GM04504 (cell line): ENCODE measurements at regions not wholly inside any gene's neighbourhood (a gene's known extent, or its start where the extent isn't known, plus 50 kb on each side); places are given as distances from the start of the nearest gene placed in this dataset.

Experiments
- DNase-seq: peaks from one replicate; pipeline ENCODE4 v3.0.0-alpha.2; 2012; ENCODE audit warnings: low read depth

DNA sequence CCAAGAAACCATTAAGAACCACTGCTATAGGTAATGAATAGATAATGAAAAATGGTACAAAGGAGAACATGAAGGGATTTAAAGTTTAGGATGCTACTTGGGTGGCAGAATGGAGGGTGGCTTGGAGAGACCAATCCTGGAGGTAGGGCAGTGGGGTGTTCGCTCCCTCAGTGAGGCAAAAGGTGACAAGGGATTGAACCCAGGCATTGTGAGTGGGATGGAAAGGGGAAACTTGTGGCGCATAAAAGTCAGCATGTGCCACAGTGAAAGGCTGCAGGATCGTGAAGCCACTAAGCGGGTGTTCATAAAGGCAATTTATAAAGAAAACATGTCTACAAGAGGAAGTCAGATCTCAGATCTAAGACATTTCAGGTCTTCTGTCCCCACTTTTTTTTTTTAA, 76.7 kb upstream of the SLC38A2 start:
- DNase-seq = no peak

DNA sequence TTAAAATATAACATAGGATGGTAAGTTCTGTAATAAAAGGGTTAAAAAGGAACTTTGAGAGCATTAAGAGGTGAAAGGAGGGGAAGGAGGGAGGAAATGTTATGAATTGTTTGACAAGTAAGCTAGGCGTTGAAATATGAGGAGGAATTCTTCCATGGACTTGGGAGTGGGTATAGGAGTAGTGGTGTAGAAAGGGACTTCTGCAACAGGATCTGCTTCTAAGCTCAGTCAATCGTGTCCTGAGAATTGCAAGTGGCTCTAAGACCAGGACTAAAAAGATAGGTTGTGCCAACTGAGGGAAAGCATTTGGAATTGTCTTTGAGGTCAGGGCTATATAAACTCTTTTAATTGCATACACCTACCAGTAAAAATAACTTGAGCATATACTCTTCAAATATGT, 74.1 kb upstream of the SLC38A2 start:
- no peak for DNase-seq

DNA sequence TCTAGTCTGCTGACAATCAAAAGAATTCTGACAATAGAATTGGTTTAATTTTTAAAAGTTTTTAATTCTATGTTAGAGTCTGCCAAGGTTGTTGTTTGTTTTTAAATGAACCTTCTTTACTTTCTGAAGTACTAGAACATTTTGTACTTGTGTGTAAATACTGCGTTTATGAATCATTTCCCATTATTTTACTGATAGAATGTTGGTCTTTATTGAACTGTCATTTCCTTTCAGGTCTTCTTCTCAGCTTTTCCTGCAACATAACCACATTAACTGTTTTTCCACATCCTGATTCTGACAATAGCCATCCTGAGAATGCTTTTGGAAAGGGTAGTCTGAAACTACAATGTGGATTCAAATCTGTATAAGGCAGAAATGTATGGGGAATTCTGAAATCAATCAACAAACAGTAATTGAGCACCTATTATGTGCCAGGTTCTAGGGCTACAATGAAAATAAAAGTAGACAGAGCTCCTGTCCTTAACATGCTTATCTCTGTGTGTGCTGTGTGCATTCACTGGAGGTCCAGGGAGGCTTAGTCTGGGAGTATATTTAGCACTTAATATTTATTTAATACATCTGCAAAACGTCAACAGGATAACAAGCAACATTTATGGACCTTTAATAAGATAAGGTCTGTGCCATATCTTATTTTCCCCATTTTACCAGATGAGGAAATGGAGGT, 73.1 kb upstream of the SLC38A2 start:
- DNase-seq = no peak

DNA sequence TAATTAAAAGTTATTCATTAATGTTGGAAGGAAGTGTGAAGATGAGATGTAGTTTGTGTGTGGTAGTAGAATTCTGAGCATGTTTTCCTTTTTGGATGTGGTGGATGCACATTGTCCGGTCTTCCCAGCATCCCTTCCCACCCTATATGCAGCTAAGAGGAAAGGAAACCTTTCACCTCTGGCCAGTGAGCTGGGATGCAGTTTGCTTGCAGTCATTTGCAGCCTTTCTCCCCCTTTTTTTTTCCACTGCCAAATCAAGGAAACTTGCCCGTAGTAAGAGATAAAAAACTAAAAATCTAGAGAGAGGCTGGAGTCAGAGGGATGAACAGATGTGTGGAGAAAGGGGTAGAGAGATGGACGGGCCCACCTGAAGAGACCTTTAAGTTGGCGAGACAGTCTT, 72.5 kb upstream of the SLC38A2 start:
- DNase-seq = no peak

DNA sequence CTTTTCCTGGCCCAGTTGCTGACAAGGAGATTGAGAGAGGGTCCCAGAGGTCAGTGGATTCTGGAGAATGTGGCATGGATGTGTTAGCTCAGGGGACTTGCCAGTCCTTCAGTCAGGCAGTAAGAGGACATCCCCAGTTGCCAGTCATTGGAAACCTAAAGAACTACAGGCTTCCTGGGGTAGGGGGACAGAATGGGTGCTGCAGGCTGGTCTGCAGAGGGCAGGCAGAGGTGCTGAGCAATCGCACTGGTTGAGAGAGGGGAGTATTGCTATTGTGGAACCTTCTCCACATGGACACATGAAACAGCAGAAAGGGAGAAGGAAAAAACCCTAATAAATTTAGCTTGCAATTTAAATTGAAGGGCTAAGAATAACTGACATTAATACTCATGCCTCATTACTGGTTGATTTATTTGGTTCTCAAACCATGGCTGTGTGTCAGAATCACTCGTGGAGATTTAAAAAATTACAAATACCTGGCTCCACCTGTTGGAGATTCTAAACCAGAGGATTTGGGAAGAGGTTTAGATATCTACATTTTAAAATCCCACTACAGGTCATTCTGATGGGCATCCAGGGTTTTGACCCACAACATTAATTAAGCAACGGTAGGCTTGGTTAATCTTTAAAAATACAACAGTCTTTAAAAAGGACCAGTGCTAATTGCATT, 71.2 kb upstream of the SLC38A2 start:
- no peak for DNase-seq

DNA sequence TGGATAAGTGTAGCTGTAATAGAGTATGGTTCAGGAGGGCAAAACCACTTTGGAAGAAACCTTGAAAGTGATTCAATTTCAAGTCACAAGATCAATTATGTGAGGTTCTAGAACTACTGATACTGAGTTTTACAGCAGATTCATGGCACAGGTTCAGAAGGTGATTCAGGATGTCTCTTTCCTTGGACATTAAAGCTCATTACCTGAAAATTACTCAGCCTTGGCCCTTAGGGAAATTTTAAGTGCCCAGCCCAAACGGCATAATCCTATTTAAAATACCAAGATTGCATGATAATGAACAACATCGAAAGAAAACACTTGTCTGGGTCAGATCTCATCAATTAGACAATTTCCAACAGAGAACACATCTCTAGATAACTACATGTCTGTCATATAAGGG, 70.2 kb upstream of the SLC38A2 start:
- DNase-seq = no peak

DNA sequence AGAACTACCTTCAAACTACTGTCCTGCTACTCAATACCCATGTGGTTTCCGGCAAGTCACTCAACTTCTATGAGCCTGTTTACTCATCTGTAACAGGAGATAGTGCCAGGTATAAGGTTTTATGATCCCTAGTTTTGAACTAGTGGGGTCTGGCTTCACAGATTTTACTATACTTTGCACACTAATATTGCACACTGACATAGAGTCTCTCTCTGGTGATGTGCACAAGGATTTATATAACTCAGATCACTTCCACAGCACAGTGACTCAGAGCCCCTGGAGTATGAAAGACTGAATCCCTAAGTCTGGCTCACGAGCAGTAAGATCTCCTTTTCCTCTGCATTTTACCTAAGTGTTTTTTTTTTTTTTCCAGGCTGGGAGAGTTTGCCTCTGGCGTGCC, 69.7 kb upstream of the SLC38A2 start:
- no peak for DNase-seq

DNA sequence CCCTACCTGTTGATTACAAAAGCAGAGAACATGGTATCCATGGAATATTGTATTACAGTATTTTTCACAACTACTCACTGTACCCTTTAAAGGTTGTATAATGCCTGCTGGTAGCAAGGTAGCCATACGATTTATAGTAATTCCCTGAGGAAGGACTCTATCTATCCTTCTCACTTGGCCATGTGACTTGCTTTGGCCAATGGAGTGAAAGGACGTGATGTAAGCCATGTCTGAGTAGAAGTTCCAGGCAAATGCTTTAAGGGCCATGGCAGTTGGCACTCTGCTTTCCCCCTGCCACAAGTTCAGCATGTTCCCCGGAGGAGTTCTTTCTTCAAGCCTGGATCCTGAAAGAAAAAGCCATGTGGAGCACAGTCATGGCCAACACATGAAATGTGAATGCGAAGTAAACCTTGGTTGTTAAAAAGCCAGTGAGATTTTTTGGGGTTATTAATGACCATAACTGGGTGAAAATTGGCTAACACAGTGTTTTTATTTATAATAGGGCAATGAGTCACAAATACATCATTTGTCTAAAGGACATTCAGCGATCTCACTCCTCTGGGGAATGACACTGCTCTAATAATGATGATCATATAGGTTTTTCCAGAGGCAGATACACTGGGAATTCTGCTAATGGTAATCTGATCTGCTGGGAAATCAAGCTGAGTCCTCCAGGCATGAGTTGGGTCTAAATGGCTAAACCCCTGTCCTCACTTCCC, 67.4 kb upstream of the SLC38A2 start:
- DNase-seq = no peak

DNA sequence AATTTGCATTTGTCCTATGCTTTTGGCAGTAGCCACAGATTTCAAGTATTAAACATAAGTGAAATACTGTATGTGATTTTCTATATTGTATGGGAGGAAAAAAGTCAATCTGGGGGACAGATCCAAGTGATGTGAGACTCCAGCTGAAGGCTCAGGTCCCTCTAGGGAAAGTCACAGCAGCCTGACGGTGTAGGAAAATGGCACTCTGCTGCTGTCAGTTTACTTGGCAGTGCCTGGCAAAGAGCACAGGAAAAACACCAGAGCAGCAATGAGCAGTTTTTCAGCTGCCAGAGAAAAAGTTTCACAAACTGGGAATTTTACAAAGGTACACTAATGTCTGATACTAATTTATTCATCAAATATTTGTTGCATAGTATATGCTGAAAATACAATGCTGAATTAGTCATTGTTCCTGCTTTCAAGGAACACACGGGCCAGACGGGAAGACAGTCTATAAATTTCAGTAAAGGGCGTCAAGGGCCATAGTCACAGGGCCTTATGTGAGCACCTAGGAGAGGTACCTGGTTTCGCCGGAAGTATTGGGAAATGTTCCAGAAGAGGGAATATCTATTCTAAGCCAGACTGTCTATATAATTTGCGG, 66.2 kb upstream of the SLC38A2 start:
- DNase-seq = no peak

DNA sequence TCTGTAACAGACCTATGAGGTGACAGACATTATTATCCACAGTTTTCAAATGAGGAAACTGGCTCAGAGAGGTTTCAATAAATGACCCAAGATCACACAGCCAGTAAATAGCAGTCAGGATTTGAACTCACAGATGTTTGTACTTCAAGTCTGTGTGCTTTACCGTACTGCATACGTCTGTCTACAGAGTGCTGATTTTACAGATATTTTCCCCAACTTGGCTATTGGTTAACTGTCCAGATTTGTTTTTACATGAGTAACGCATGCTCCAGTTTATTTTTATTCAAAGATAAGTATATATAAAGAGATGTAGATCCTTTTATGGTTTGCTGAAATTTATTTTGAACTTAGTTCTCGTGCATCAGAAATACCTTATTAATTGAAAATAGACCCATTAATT, 65.7 kb upstream of the SLC38A2 start:
- no peak for DNase-seq

DNA sequence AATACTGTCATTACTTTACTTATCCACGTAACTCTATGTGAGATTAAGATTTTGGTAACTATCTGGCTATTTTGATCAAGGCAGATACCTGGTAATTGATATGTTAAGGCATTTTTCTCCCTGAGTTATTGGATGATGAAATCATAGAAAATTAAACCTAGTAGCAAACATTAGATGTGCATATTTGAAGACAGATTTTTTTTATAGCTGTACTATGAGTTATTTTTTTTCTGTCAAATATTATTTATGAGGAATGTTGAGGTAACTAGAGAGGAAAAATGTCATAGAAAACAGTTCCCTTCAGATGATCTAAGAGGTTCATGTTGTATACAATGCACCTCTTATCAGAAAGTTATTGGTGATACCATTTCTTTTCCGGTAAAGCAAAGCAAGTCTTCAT, 64.9 kb upstream of the SLC38A2 start:
- no peak for DNase-seq

DNA sequence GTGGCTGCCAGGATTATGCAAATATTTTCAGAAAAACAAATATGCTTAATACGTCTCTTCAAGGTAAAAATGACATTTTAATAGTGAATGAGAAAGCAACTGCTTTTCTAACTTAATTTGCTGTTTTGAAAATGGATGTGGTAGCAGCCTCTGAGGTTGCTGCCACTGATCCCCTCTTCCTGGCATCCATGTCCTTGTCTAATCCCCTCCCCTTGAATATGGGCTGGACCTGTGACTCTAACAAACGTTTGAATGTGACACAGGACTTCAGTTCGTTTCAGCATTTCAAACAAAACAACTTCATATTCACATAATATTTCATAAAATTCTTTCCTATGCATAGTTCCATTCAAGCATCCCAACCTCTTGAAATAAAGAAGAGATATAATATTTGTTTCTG, 64.2 kb upstream of the SLC38A2 start:
- no peak for DNase-seq

DNA sequence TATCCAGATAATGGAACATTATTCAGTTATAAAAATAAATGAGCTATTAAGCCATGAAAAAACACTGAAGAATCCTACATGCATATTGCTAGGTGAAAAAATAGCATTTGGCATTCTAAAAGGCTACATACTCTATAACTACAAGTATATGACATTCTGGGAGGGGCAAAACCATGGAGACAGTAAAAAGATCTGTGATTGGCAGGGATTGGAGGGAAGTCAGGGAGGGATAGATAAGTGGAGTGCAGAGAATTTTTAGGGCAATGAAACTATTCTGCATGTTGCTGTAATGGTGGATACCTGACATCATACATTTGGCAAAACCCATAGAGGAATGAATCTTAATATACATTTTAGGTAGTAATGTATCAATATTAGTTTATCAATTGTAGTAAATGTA, 63.1 kb upstream of the SLC38A2 start:
- no peak for DNase-seq

DNA sequence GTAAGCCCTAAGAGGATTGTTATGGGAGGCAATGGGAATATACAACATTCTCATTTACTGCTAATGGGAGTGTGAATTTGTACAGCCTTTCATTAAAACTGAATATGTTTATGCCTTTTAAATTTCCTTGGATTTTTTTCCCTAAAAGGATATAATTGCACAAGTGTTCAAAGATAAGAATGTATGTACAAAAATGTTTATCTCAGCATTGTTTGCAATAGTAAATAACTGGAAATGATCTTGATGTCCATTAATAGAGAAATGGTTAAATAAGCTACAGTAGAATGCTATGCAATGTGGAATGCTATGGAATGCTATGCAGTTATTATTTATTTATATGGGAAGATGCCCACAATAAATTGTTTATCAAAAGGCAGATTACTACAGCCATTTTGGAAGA, 62.5 kb upstream of the SLC38A2 start:
- no peak for DNase-seq

DNA sequence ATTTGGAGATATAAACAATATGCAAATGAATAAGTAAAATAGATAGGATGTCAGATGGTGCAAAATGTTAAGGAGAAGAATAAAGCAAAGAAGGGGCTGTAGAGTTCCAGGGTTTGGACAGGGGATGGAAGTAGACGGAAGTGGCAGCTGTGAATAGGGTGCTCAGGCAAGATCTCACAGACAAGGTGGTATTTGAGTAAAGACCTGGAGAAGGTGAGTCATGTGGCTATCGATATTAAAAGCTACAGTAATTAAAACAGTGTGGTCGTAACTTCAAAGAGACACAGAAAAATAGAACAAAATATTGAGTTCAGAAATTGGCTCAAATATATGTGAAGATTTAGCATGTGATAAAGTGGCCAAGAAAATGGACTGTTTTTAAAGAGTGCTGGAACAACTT, 61.3 kb upstream of the SLC38A2 start:
- DNase-seq = no peak

DNA sequence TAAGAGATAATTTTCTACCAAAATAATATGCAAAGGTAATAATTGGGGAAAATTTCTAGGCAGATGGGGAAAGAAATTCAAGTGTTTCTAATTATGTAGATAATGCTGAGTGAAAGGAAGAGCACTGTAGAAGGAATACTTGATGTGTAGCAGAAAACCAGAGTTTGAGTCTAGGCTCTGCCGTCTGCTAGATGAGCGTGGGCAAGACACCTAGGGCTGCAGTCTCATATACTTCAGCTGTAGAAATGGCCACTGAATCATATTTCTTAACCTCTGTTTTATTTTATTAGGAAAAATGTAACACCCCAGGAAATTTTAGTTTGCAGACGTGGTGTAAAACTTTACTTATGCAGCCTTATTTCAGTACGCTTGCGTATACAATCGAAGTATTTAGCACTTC, 59.8 kb upstream of the SLC38A2 start:
- DNase-seq = no peak

DNA sequence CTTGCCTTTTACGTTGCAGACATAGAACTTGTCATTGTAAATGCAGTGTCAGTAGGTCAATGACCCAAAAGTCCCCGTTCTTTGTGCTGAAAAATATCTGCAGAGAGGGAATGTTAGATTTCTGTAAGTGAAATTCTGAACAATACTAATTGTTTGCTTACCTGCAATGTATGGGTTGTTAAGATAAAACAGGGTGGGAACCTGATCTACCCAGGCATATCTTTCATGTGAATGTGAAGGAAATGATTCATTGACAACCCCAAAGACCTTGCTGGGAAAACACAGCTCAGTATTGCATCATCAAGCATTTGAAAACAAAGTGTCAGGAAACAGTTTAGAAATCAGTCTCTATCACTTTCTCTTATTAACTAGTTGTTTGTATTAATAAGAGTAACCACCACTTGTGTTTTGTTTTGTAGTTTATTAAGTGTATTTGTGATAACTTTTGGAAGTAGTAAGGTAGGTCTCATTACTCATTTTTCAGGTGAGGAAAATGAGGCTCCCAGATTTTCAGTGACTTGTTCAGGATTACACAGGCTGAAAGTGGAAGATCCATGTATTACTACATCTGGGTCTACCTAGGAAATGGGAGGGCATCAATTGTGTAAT, 57.9 kb upstream of the SLC38A2 start:
- DNase-seq = peak; percentile 52
